ENCODE measurements at regions not wholly inside any gene's neighbourhood (a gene's known extent, or its start where the extent isn't known, plus 50 kb on each side); places are given as distances from the start of the nearest gene placed in this dataset.

- Histone ChIP-seq H3K9ac (ENCODE audit: extremely low read depth, insufficient read length, low read length) (no peak overlapping the region), H3K4ac (ENCODE audit: low read depth, low read length) (no peak overlapping the region), H3K23me2 (ENCODE audit: insufficient read length, low read depth, low read length, poor library complexity, severe bottlenecking) (no peaks in the 10 kb centered on the region), H3T11ph (ENCODE audit: low read length) (no peak overlapping the region), H3K27me3 (ENCODE audit: insufficient read depth, low read length) (no peaks in the 10 kb centered on the region), H2BK20ac (ENCODE audit: low read depth, low read length, poor library complexity, severe bottlenecking) (no peak overlapping the region), H3K4me1 (ENCODE audit: insufficient read depth, low read length) (no peaks in the 10 kb centered on the region), H3K56ac (ENCODE audit: insufficient read length, low read depth, low read length) (no peak overlapping the region), H4K8ac (replicated peaks; ENCODE audit: insufficient read length, low read depth, low read length) (no peak overlapping the region), H3K18ac (ENCODE audit: insufficient read length, low read depth, low read length) (no peak overlapping the region), H4K91ac (ENCODE audit: insufficient read length, low read depth, low read length) (no peak overlapping the region), H3K27ac (ENCODE audit: insufficient read length, low read depth, low read length) (no peak overlapping the region), H3K14ac (ENCODE audit: insufficient read depth, low read length) (no peak overlapping the region), H2BK12ac (ENCODE audit: insufficient read length, low read depth, low read length) (no peak overlapping the region), H3K4me2 (ENCODE audit: insufficient read depth, insufficient read length, low read length) (no peak overlapping the region), H3K79me2 (ENCODE audit: insufficient read depth, low read length) (no peaks in the 10 kb centered on the region), H3K9me3 (ENCODE audit: control insufficient read depth, low read depth, low read length) (no peaks in the 10 kb centered on the region), H2BK120ac (ENCODE audit: low read depth, low read length, poor library complexity, severe bottlenecking) (no peak overlapping the region), H3K79me1 (ENCODE audit: insufficient read depth, low read depth, low read length, poor library complexity, severe bottlenecking) (no peaks in the 10 kb centered on the region), H2AK5ac (ENCODE audit: insufficient read length, low read length) (no peak overlapping the region), H2BK5ac (ENCODE audit: insufficient read length, low read length) (no peak overlapping the region), H3K23ac (ENCODE audit: insufficient read length, low read depth, low read length) (no peak overlapping the region), H4K5ac (ENCODE audit: insufficient read length, low read depth, low read length) (no peak overlapping the region), H4K20me1 (ENCODE audit: control insufficient read depth, insufficient read depth, insufficient read length) (no peaks in the 10 kb centered on the region), H2BK15ac (ENCODE audit: low read depth, low read length) (no peak overlapping the region), H2AFZ (ENCODE audit: low read length) (no peak overlapping the region)
- peak; percentile 31 for DNase-seq
- H3K36me3 Mint-ChIP-seq (ENCODE audit: insufficient read depth in 1 of 3, low read depth in 3 of 3), result no peaks in the 10 kb centered on the region
- no CpG with 5 or more reads among the region's 4 CpGs for WGBS (ENCODE audit: extremely low coverage, insufficient read length, low lambda C conversion rate)
- peaks cover 10% of the 10 kb centered on the region in 2 experiments; a peak in 3 of 4 replicates for H3K4me1 Mint-ChIP-seq
- H3K27ac Mint-ChIP-seq, result no peak overlapping the region
- no peak overlapping the region for H3K4me3 Mint-ChIP-seq
- TF ChIP-seq CTCF (conservative IDR thresholded peaks at IDR 0.05), result peak; percentile 73
- no peaks in the 10 kb centered on the region for H3K27me3 Mint-ChIP-seq (ENCODE audit: low read depth)
- H3K9me3 Mint-ChIP-seq, result no peaks in the 10 kb centered on the region
These were observed 659.0 kb upstream of the CDH7 start for GRCh38 chr18:65091744-65092329.
